MCF 10A (cell line): ENCODE measurements at regions not wholly inside any gene's neighbourhood (a gene's known extent, or its start where the extent isn't known, plus 50 kb on each side); places are given as distances from the start of the nearest gene placed in this dataset.

ENCODE experiments used
- BruUV-seq: library from RNA; stranded (reverse); fragments of 400-500 nt; replicated peaks from 2 replicates; lab custom pipeline; 2021; lab: Mats Ljungman, UMichigan
- CTCF ChIA-PET: fragments of 300-600 bp; sonication (Branson Sonifier 250); formaldehyde crosslinking; extraction: SDS; loops from one replicate; lab custom pipeline; 2021; ENCODE audit warnings: antibody characterized with exemption, inconsistent platforms; lab: Yijun Ruan, JAX
- POLR2A ChIA-PET: fragments of 300-600, 350-650 bp; sonication (Branson Sonifier 250); formaldehyde crosslinking; extraction: SDS; loops from one replicate; lab custom pipeline; 2020; ENCODE audit warnings: antibody characterized with exemption, inconsistent platforms; lab: Yijun Ruan, JAX
- DNase-seq: peaks from one replicate; pipeline ENCODE4 v3.0.0-alpha.2; 2018; ENCODE audit not compliant: unreplicated experiment
- H3K27ac Mint-ChIP-seq: one replicate; pipeline ENCODE4 v1.8.0; 2022; ENCODE audit warnings: mild to moderate bottlenecking, low read depth, mixed read lengths; ENCODE audit not compliant: unreplicated experiment
- H3K27me3 Mint-ChIP-seq: one replicate; pipeline ENCODE4 v1.8.0; 2022; ENCODE audit warnings: mixed read lengths; ENCODE audit not compliant: insufficient read depth, unreplicated experiment
- H3K36me3 Mint-ChIP-seq: one replicate; pipeline ENCODE4 v1.8.0; 2022; ENCODE audit warnings: mild to moderate bottlenecking, moderate library complexity, mixed read lengths; ENCODE audit not compliant: insufficient read depth, unreplicated experiment
- H3K4me1 Mint-ChIP-seq: one replicate; pipeline ENCODE4 v1.8.0; 2022; ENCODE audit warnings: mixed read lengths; ENCODE audit not compliant: insufficient read depth, unreplicated experiment
- H3K4me3 Mint-ChIP-seq: one replicate; pipeline ENCODE4 v1.8.0; 2022; ENCODE audit warnings: mild to moderate bottlenecking, moderate library complexity, mixed read lengths; ENCODE audit not compliant: unreplicated experiment
- H3K9me3 Mint-ChIP-seq: one replicate; pipeline ENCODE4 v1.8.0; 2022; ENCODE audit warnings: mixed read lengths; ENCODE audit not compliant: unreplicated experiment
- intact Hi-C: fragments of 100-400 bp; cut with micrococcal nuclease; formaldehyde crosslinking; loops from 2 replicates; pipeline ENCODE4 v1.14.1; 2022
- TF ChIP-seq, protein P1 (sequence below): fragments of 200-600 bp; IDR thresholded peaks from one replicate; pipeline ENCODE4 v1.8.0; 2022; ENCODE audit warnings: antibody characterized with exemption, mild to moderate bottlenecking; ENCODE audit not compliant: unreplicated experiment

DNA sequence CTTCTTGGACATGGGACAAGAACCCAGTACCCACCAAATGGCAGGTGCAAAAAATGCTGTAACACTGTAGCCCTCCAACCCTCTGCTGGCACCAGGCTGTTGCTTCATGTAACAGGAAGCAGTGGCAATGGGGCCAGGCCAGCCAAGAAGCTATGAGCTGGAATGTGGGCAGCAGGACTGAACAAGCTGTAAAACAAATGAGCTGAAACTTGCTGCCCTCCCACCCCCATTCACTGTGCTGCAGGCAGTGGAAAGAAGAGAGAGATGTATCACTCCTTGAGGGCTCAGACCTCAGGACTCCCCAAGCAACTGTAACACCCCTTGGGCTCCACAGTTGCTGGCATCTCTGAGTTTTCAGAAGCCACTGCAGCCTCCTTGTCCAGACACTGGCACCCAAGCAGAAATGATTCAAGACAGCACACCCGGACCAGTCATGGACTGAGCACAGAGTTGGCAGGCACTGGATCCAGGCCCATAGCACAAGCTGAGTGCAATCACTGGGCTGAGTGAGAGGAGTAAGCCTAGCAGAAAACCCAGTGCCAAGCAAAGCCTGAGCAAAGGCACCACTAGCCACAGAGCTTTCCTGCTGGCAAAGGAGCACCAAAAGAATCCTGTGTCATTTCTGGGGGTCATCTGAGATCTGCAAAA is 321.4 kb upstream of the CXADR start:
- Mint-ChIP-seq H3K4me3 (peak overlapping the region; percentile 39), H3K36me3 (no peaks in the 10 kb centered on the region), H3K27me3 (no peaks in the 10 kb centered on the region), H3K9me3 (no peaks in the 10 kb centered on the region), H3K27ac (no peak overlapping the region), H3K4me1 (no peaks in the 10 kb centered on the region)
- CTCF ChIA-PET, result interaction anchor here (0.6 kb wide), 2 partner anchors 44 to 212 kb away, joined by 3 read pairs; no protein-coding TSS in a partner anchor
- intact Hi-C loops, result no loop called here
- DNase-seq, result no peak
- no TSS peak for BruUV-seq
- POLR2A ChIA-PET, result no interaction called here
- TF ChIP-seq, protein P1, sequence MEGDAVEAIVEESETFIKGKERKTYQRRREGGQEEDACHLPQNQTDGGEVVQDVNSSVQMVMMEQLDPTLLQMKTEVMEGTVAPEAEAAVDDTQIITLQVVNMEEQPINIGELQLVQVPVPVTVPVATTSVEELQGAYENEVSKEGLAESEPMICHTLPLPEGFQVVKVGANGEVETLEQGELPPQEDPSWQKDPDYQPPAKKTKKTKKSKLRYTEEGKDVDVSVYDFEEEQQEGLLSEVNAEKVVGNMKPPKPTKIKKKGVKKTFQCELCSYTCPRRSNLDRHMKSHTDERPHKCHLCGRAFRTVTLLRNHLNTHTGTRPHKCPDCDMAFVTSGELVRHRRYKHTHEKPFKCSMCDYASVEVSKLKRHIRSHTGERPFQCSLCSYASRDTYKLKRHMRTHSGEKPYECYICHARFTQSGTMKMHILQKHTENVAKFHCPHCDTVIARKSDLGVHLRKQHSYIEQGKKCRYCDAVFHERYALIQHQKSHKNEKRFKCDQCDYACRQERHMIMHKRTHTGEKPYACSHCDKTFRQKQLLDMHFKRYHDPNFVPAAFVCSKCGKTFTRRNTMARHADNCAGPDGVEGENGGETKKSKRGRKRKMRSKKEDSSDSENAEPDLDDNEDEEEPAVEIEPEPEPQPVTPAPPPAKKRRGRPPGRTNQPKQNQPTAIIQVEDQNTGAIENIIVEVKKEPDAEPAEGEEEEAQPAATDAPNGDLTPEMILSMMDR, result no peak

DNA sequence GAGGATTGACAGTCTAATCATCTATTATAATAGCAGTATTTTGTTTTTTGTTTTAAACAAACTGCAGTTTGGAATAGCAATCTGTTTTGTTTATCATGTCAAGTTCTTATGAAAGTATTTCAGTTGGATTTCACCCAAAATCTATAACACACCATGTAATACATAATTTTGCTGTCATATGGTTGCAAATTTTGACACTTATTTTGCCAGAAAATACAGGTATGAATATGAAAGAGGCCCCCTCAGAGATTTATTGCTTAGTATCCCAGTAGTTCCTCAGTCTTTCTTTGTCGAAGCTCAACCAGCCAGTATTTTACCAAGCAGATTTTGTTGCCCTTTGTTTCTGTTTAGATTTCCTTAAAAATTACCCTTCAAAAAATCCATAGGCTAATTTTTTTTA is 317.5 kb upstream of the CXADR start:
- Mint-ChIP-seq H3K4me3 (no peak overlapping the region), H3K36me3 (no peaks in the 10 kb centered on the region), H3K27me3 (no peaks in the 10 kb centered on the region), H3K4me1 (no peaks in the 10 kb centered on the region), H3K27ac (no peak overlapping the region), H3K9me3 (no peaks in the 10 kb centered on the region)
- no peak for DNase-seq
- intact Hi-C loops, result no loop called here
- BruUV-seq, result no TSS peak
- POLR2A ChIA-PET, result no interaction called here
- TF ChIP-seq, protein P1, result no peak
- CTCF ChIA-PET, result interaction anchor here (0.6 kb wide), 1 partner anchor 46 kb away, joined by 3 read pairs; no protein-coding TSS in a partner anchor

DNA sequence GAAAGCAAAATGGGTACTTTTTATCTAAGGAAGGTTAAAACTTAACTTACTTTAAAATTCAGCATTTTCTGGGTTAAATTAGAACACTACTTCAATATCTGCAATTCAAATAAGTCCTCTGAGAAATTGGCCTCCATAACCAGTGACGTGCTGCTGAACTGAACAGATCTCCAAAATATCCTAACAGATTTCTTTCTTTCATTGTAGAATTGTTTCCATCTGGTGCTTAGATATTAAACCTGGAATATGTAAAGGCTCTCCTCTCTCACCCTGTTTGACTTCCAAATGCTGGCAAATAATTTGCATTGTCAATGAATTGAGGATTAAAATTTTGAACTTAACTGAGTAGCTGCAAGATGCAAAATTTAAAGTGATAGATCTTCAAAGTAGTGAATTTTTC is 316.9 kb upstream of the CXADR start:
- POLR2A ChIA-PET, result no interaction called here
- intact Hi-C loops, result no loop called here
- H3K4me1 Mint-ChIP-seq, result no peaks in the 10 kb centered on the region

DNA sequence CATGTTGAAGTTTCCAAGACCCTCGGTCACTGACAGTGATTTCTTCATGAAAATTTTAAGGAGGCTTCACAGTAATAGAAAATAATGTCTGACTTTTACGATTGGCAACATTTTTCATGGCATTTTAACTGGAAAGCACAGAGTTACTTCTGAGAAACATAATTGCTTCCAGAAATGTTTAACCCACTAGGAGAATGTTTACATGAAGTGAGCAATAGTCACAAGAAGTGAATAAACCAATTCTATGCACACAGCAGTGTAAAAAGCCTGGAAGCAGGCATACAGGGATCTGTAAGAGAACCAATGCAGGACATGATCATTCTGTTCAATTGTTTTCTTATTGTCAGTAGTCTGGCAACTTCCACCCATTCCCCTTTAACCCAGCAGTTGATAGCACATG is 316.2 kb upstream of the CXADR start:
- H3K36me3 Mint-ChIP-seq, result no peaks in the 10 kb centered on the region
- no peak for DNase-seq
- H3K4me1 Mint-ChIP-seq, result no peaks in the 10 kb centered on the region
- no peaks in the 10 kb centered on the region for H3K27me3 Mint-ChIP-seq
- intact Hi-C loops, result no loop called here
- no TSS peak for BruUV-seq
- ChIA-PET CTCF (interaction anchor here (0.7 kb wide), 1 partner anchor 22 kb away, joined by 3 read pairs; no protein-coding TSS in a partner anchor), POLR2A (no interaction called here)
- no peaks in the 10 kb centered on the region for H3K9me3 Mint-ChIP-seq
- H3K4me3 Mint-ChIP-seq, result no peak overlapping the region
- no peak overlapping the region for H3K27ac Mint-ChIP-seq
- TF ChIP-seq, protein P1, result no peak

More for the DNA sequence above, 316.9 kb upstream of the CXADR start:
- TF ChIP-seq, protein P1, result no peak
- no TSS peak for BruUV-seq
- Mint-ChIP-seq H3K36me3 (no peaks in the 10 kb centered on the region), H3K27ac (no peak overlapping the region), H3K4me3 (no peak overlapping the region), H3K9me3 (no peaks in the 10 kb centered on the region), H3K27me3 (no peaks in the 10 kb centered on the region)
- DNase-seq, result no peak
- CTCF ChIA-PET, result interaction anchor here (0.6 kb wide), 1 partner anchor 45 kb away, joined by 3 read pairs; no protein-coding TSS in a partner anchor
